Body of pancreas (tissue), 4 donors: ENCODE measurements at regions not wholly inside any gene's neighbourhood (a gene's known extent, or its start where the extent isn't known, plus 50 kb on each side); places are given as distances from the start of the nearest gene placed in this dataset.
A peak's percentile ranks its signal among the peaks of the same experiment; 100 is the strongest.
"Not testable (repeated sequence)": the region's sequence is repeated elsewhere in the genome, so short reads cannot be mapped to it uniquely, and the experiment has no call there.

ENCODE experiments used
- CTCF ChIP-seq, 7 experiments: fragments of 450-650 bp in 4 of 7; fragments of 200-600 bp in 3 of 7; sonication (generic) in 3 of 7; IDR thresholded peaks; one replicate each; pipeline ENCODE4 v1.5.1; 2016 to 2019; ENCODE audit warnings: antibody characterized with exemption in 7 of 7
- POLR2A ChIP-seq, 3 donors: fragments of 450-650 bp; IDR thresholded peaks; one replicate each; pipeline ENCODE4 v1.6.1; 2016; ENCODE audit warnings: antibody characterized with exemption in 3 of 3, mild to moderate bottlenecking in 2 of 3

GRCh38 chr4:4107411-4108107 lies 119.2 kb downstream of the OTOP1 start:
- TF ChIP-seq CTCF (IDR thresholded peaks at IDR 0.05), result peak in 6 of 7 experiments; percentile 46 to 93 (median 74)
- not testable (repeated sequence) for TF ChIP-seq POLR2A (IDR thresholded peaks at IDR 0.05)
